Sigmoid colon (tissue), 6 donors: ENCODE measurements at regions not wholly inside any gene's neighbourhood (a gene's known extent, or its start where the extent isn't known, plus 50 kb on each side); places are given as distances from the start of the nearest gene placed in this dataset.
"Not testable (repeated sequence)": the region's sequence is repeated elsewhere in the genome, so short reads cannot be mapped to it uniquely, and the experiment has no call there.

Experiments used
- DNase-seq: peaks from one replicate; pipeline ENCODE4 v3.0.0-alpha.2; 2019
- H3K27ac ChIP-seq, 4 donors: fragments of 200-600 bp; sonication (generic); one replicate each; pipeline ENCODE4 v1.5.1; 2016 to 2019; ENCODE audit warnings: mild to moderate bottlenecking in 1 of 4
- H3K27me3 ChIP-seq, 3 donors: fragments of 200-600 bp; sonication (generic); one replicate each; pipeline ENCODE4 v1.5.1; 2019; ENCODE audit warnings: mild to moderate bottlenecking in 1 of 3
- H3K36me3 ChIP-seq, 4 donors: fragments of 200-600 bp; sonication (generic); one replicate each; pipeline ENCODE4 v1.5.1; 2016 to 2019
- H3K4me1 ChIP-seq, 4 donors: fragments of 200-600 bp; sonication (generic); one replicate each; pipeline ENCODE4 v1.5.1; 2017 to 2019
- H3K4me3 ChIP-seq, 4 donors: fragments of 200-600 bp; sonication (generic); one replicate each; pipeline ENCODE4 v1.5.1; 2017 to 2019; ENCODE audit warnings: mild to moderate bottlenecking in 2 of 4, moderate library complexity in 1 of 4
- H3K9me3 ChIP-seq, 4 donors: fragments of 200-600 bp in 3 of 4; sonication (generic) in 3 of 4; one replicate each; pipeline versions ENCODE4 v1.5.1 to v1.6.1; 2013 to 2019
- EP300 ChIP-seq, 4 donors: sonication (generic); formaldehyde crosslinking; IDR thresholded peaks; one replicate each; pipeline ENCODE4 v1.6.1; 2017; ENCODE audit warnings: antibody characterized with exemption in 4 of 4
- POLR2A ChIP-seq, 2 donors: fragments of 450-650 bp; IDR thresholded peaks; one replicate each; pipeline ENCODE4 v1.6.1; 2016; ENCODE audit warnings: antibody characterized with exemption in 2 of 2, mild to moderate bottlenecking in 2 of 2, moderate library complexity in 2 of 2
- POLR2AphosphoS5 ChIP-seq, 4 donors: sonication (generic); formaldehyde crosslinking; IDR thresholded peaks; one replicate each; pipeline ENCODE4 v1.6.1; 2017; ENCODE audit warnings: antibody characterized with exemption in 4 of 4
- WGBS, 2 donors: extraction: QIAGEN DNeasy Blood & Tissue Kit; methylation state at CpG; one replicate each; pipeline ENCODE4 v1.1.7; 2013; 5-methylcytosine and 5-hydroxymethylcytosine counted together
- intact Hi-C: fragments of 100-400 bp; cut with DNase I; formaldehyde crosslinking; loops from one replicate; pipeline ENCODE4 v1.15.1; 2023
- TF ChIP-seq, protein P1 (sequence below), 4 experiments: fragments of 450-650 bp in 3 of 4; fragments of 200-600 bp in 1 of 4; IDR thresholded peaks; one replicate each; pipeline ENCODE4 v1.5.1; 2016 to 2019; ENCODE audit warnings: antibody characterized with exemption in 4 of 4, mild to moderate bottlenecking in 3 of 4, moderate library complexity in 2 of 4
- donor health status: healthy with polysubstance abuse.
- donor health status: healthy.

DNA sequence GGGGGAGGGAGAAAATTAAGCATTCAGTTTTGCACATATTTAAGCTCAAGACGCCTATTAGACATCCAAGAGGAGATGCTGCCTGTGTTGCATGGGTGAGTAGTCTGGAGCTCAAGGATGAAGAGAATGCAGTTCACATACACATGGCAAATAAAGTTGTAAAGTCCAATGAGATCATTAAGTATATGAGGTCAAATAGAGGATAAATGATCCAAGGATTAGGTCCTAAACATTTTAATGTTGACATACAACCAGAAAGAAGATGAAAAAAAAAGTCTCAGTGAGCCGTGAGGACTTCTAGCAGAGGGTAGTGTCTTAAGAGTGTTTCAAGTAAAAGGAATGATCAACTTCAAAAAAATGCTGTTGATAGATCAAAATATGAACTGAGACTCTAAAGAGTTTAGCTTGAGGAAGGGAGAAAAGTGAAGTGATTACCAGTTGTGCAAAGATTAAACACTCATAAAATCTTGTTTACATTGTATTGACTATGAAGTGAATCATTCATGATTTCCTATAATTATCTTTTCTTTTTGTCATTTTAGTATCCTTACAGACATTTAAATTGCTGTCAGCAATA is 251.8 kb downstream of the ZNF608 start:
- intact Hi-C loops = no loop called here
- TF ChIP-seq, protein P1, sequence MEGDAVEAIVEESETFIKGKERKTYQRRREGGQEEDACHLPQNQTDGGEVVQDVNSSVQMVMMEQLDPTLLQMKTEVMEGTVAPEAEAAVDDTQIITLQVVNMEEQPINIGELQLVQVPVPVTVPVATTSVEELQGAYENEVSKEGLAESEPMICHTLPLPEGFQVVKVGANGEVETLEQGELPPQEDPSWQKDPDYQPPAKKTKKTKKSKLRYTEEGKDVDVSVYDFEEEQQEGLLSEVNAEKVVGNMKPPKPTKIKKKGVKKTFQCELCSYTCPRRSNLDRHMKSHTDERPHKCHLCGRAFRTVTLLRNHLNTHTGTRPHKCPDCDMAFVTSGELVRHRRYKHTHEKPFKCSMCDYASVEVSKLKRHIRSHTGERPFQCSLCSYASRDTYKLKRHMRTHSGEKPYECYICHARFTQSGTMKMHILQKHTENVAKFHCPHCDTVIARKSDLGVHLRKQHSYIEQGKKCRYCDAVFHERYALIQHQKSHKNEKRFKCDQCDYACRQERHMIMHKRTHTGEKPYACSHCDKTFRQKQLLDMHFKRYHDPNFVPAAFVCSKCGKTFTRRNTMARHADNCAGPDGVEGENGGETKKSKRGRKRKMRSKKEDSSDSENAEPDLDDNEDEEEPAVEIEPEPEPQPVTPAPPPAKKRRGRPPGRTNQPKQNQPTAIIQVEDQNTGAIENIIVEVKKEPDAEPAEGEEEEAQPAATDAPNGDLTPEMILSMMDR (IDR thresholded peaks at IDR 0.05) = no peak
- TF ChIP-seq EP300 (IDR thresholded peaks at IDR 0.05) = no peak
- no peak for TF ChIP-seq POLR2AphosphoS5 (IDR thresholded peaks at IDR 0.05)
- no peak for TF ChIP-seq POLR2A (IDR thresholded peaks at IDR 0.05)
- no peaks in the 10 kb centered on the region for H3K4me1 ChIP-seq
- no peak overlapping the region for H3K4me3 ChIP-seq
- no peaks in the 10 kb centered on the region for H3K36me3 ChIP-seq
- DNase-seq = no peak
- peaks cover 0 to 13% (median 2%) of the 10 kb centered on the region in 4 donors for H3K9me3 ChIP-seq
- H3K27me3 ChIP-seq = no peaks in the 10 kb centered on the region
- 60 to 74% methylated on average over 2 of the region's 2 CpGs for WGBS, 2 donors
- no peak overlapping the region for H3K27ac ChIP-seq

DNA sequence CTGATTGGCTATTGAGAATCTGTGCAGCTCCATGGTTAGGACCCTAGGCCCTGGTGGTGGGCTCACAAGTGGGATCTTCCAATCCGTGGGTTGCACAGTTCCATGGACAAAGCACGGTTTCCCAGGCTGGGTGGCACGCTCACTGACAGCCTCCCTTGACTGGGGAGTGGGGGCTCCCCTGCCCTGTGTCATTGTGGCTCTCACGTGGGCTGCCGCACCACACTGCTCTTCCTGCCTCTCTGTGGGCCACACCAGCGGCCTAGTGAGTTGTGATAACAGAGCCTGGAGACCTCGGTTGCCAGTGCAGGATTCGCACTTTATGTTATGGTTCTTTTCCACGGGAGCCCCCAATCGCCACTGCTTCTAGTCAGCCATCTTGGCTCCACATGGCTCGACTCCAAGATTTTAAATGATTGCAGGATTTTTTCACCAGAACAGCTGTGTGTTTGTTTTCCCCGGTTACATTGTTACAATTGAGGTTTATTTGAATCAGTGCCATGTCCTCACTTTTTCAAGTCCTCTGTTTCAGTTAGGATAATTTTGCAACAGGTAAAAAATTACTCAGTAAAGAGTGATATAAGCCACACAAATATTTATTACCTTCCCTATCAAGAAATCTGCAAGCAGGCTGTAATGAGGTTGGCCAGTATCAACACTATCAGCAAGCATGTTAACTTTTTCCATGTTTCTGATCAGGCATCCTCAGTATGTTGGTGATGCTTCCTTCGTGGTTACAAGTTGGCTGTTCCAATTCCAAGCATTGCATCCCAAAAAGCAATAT is 253.8 kb downstream of the ZNF608 start:
- TF ChIP-seq POLR2AphosphoS5 (IDR thresholded peaks at IDR 0.05) = no peak
- TF ChIP-seq POLR2A (IDR thresholded peaks at IDR 0.05) = no peak
- TF ChIP-seq, protein P1 (IDR thresholded peaks at IDR 0.05) = no peak
- TF ChIP-seq EP300 (IDR thresholded peaks at IDR 0.05) = no peak
- H3K27ac ChIP-seq = no peak overlapping the region
- intact Hi-C loops = no loop called here
- no peak overlapping the region for H3K4me3 ChIP-seq
- WGBS, 2 donors = 94 to 95% methylated on average over 13 of the region's 13 CpGs
- no peaks in the 10 kb centered on the region for H3K36me3 ChIP-seq
- DNase-seq = no peak
- H3K27me3 ChIP-seq = no peaks in the 10 kb centered on the region
- H3K4me1 ChIP-seq = no peaks in the 10 kb centered on the region
- peaks cover 0 to 13% (median 2%) of the 10 kb centered on the region in 4 donors for H3K9me3 ChIP-seq

DNA sequence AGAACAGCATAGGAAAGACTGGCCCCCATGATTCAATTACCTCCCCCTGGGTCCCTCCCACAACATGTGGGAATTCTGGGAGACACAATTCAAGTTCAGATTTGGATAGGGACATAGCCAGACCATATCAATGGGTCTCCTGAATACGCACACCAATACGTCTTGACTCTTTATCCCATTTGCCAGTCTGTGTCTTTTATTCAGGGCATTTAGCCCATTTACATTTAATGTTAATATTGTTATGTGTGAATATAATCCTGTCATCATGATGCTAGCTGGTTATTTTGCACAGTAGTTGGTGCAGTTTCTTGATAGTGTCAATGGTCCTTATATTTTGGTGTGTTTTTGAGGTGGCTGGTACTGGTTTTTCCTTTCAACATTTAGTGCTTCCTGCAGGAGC is 256.1 kb downstream of the ZNF608 start:
- H3K4me3 ChIP-seq, H3K4me1 ChIP-seq, intact Hi-C loops, H3K27me3 ChIP-seq, H3K36me3 ChIP-seq, DNase-seq, H3K27ac ChIP-seq: not testable (repeated sequence)
- WGBS, 2 donors = 97 to 98% methylated on average over 2 of the region's 2 CpGs
- H3K9me3 ChIP-seq = peaks cover 0 to 13% (median 2%) of the 10 kb centered on the region in 4 donors

DNA sequence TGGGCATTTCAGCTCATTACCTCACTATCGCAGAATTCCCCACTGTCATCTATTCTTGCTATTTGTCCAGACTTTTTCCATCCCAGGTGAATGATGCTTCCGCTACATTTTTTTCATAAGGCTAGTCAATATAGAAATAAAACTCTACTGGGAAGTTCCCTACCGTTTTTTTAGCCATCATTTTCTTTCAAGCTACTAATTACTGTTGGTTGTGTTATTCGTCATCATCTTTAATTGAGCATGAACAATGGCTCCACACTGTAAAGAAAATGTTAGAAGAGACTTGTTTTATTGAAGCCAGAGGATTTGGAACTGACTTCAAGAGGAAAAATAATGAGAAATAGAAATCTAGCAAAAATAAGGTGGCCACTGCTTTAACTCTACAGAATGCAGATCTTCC is 265.0 kb downstream of the ZNF608 start:
- no peaks in the 10 kb centered on the region for H3K27me3 ChIP-seq
- no peaks in the 10 kb centered on the region for H3K9me3 ChIP-seq
- H3K36me3 ChIP-seq = no peaks in the 10 kb centered on the region
- intact Hi-C loops = no loop called here
- no peak for TF ChIP-seq POLR2AphosphoS5 (IDR thresholded peaks at IDR 0.05)
- TF ChIP-seq EP300 (IDR thresholded peaks at IDR 0.05) = no peak
- TF ChIP-seq, protein P1 (IDR thresholded peaks at IDR 0.05) = no peak
- TF ChIP-seq POLR2A (IDR thresholded peaks at IDR 0.05) = no peak
- H3K4me3 ChIP-seq = no peak overlapping the region
- no peak overlapping the region for H3K27ac ChIP-seq
- H3K4me1 ChIP-seq = peaks cover 0 to 16% (median 11%) of the 10 kb centered on the region in 4 donors
- WGBS, 2 donors = 81 to 85% methylated on average over 4 of the region's 4 CpGs
- DNase-seq = no peak

DNA sequence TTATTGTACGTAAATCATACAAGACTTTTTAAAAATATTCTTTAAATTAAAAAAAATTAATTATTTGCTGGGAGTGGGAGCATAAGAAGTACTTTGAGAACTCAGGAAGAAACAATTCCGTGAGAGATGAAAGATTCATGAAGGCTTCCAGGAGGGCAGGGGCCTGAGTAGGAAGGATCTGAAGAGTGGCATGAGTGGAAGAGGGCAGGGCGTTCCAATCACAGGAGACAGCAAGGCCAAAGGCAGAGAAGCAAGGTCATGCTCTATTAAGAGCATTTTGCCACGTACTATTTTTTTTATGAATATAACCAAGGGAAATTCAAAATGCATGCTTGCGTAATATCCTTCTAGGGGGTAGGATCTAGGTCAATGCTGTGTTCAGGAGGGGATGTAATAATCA is 265.5 kb downstream of the ZNF608 start:
- Histone ChIP-seq H3K9me3 (no peaks in the 10 kb centered on the region), H3K36me3 (no peaks in the 10 kb centered on the region), H3K4me1 (peaks cover 0 to 16% (median 11%) of the 10 kb centered on the region in 4 donors), H3K27me3 (no peaks in the 10 kb centered on the region), H3K27ac (no peak overlapping the region), H3K4me3 (no peak overlapping the region)
- intact Hi-C loops = no loop called here
- WGBS, 2 donors = 92 to 96% methylated on average over 5 of the region's 5 CpGs
- DNase-seq = no peak
- TF ChIP-seq, protein P1 (IDR thresholded peaks at IDR 0.05) = no peak
- no peak for TF ChIP-seq EP300 (IDR thresholded peaks at IDR 0.05)
- TF ChIP-seq POLR2A (IDR thresholded peaks at IDR 0.05) = no peak
- TF ChIP-seq POLR2AphosphoS5 (IDR thresholded peaks at IDR 0.05) = no peak
